Astrocyte of the cerebellum (primary cell): ENCODE measurements at regions not wholly inside any gene's neighbourhood (a gene's known extent, or its start where the extent isn't known, plus 50 kb on each side); places are given as distances from the start of the nearest gene placed in this dataset.

Experiments used
- DNase-seq: peaks from one replicate; pipeline ENCODE4 v3.0.0-alpha.2; 2011; ENCODE audit warnings: low read depth
- H3K4me3 ChIP-seq: 2 replicates; pipeline ENCODE4 v1.5.1; 2011; ENCODE audit warnings: mild to moderate bottlenecking, low read depth, low read length, moderate library complexity
- CTCF ChIP-seq: IDR thresholded peaks from 2 replicates; pipeline ENCODE4 v1.5.1; 2012; ENCODE audit warnings: low read length, low read depth, moderate library complexity, mild to moderate bottlenecking; ENCODE audit errors: missing control alignments
- in situ Hi-C: cut with HindIII; loops from 2 replicates; pipeline ENCODE4 v1.10.0; 2017; ENCODE audit warnings: low sequenced_read_pairs

GRCh38 chr18:27636576-27637085 is 451.5 kb upstream of the CHST9 start:
- H3K4me3 ChIP-seq: no peak overlapping the region
- in situ Hi-C loops: no loop called here
- no peak for TF ChIP-seq CTCF
- DNase-seq: no peak

GRCh38 chr18:27632706-27633105 is 447.6 kb upstream of the CHST9 start:
- in situ Hi-C loops: no loop called here
- DNase-seq: no peak
- TF ChIP-seq CTCF: no peak
- no peak overlapping the region for H3K4me3 ChIP-seq

GRCh38 chr18:27627927-27628326 is 442.8 kb upstream of the CHST9 start:
- H3K4me3 ChIP-seq: no peak overlapping the region
- in situ Hi-C loops: no loop called here
- no peak for DNase-seq
- no peak for TF ChIP-seq CTCF

- DNase-seq: no peak
- H3K4me3 ChIP-seq: no peak overlapping the region
- no peak for TF ChIP-seq CTCF
- in situ Hi-C loops: no loop called here
Observed at GRCh38 chr18:27621236-27621890, 436.3 kb upstream of the CHST9 start.

- in situ Hi-C loops: no loop called here
- no peak overlapping the region for H3K4me3 ChIP-seq
- no peak for DNase-seq
- no peak for TF ChIP-seq CTCF
Observed at GRCh38 chr18:27619906-27620305, 434.8 kb upstream of the CHST9 start.

DNA sequence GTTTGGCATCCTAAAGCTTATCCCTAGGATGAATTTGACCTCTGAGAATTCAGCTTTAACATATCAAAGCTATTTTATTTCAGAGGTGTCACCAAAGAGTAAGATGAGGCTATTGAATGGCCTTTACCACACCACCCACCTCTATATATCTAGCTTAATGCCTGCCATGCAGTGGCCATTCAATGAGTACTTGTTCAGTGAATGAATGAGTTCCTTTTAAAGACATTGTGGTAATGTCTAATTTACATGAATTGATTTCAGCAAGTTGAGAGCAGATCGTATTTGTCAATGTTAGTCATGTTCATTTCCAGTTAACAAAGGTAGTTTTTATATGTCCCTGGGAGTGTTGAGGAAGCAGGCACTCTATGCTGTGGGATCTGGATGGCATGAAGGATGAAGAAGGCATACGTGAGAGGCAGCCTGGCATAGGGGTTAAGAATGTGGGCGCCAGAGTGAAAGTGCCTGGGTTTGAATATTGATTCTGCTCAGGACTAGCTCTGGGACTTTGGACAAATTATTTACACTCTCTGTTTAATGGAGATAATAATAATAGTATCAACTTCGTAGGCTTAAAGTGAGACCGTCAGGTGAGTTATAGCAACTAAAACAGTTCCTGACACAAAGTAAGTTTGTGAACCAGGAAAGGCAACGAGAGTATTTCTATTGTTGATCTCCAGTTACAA is 434.1 kb upstream of the CHST9 start:
- no peak overlapping the region for H3K4me3 ChIP-seq
- TF ChIP-seq CTCF: no peak
- DNase-seq: no peak
- in situ Hi-C loops: no loop called here
